ENCODE measurements at regions not wholly inside any gene's neighbourhood (a gene's known extent, or its start where the extent isn't known, plus 50 kb on each side); places are given as distances from the start of the nearest gene placed in this dataset.

DNA sequence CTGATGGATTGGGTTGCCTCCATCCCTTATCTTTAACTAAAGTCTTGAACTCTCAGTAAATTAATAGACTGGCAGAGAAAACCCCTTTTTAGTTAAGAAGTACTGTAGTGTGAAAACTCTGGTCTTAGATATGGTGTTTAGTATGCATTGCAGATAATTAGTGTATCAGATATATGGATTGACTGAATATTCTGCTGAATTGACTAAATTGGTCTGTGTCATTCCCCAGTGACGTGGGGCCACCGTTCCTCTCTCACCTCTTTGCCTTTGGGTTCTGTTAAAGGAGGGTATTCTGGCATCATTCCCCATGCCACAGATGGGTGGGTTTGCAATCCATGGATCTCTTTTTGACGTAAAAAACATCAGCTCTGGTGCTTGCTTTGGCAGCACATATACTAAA lies 67.1 kb upstream of the XPO1 start:
- TF ChIP-seq POLR2AphosphoS5 (IDR thresholded peaks at IDR 0.05; ENCODE audit: low read depth, low read length) (no peak), POLR2A (IDR thresholded peaks at IDR 0.05; ENCODE audit: low read depth, low read length) (no peak), TAF1 (IDR thresholded peaks at IDR 0.05; ENCODE audit: low read depth, low read length) (no peak)

All from GM12891 (cell line).